HCT116 (cell line): ENCODE measurements at regions not wholly inside any gene's neighbourhood (a gene's known extent, or its start where the extent isn't known, plus 50 kb on each side); places are given as distances from the start of the nearest gene placed in this dataset.

Experiments
- ATAC-seq: fragments of 200-7000 bp; cut with Tn5 transposase; 2 replicates; pipeline ENCODE4 v1.9.1; 2020; ENCODE audit warnings: mild to moderate bottlenecking, moderate library complexity
- BruUV-seq: library from RNA; stranded (reverse); fragments of 400-500 nt; replicated peaks from 2 replicates; lab custom pipeline; 2021; lab: Mats Ljungman, UMichigan
- CTCF ChIA-PET: fragments of 300-600 bp; sonication (Branson Sonifier 250); formaldehyde crosslinking; loops from one replicate; lab custom pipeline; 2021; ENCODE audit warnings: antibody characterized with exemption; lab: Charles Lee
- POLR2A ChIA-PET: fragments of 300-600, 350-600 bp; sonication (Branson Sonifier 250); formaldehyde crosslinking; loops from one replicate; lab custom pipeline; 2021; ENCODE audit warnings: antibody characterized with exemption; lab: Charles Lee
- RAD21 ChIA-PET, 2 experiments: fragments of 300-600 bp; sonication (Branson Sonifier 250); formaldehyde crosslinking; loops; one replicate each; lab custom pipeline; 2023; ENCODE audit warnings: low total read pairs in 2 of 2; ENCODE audit not compliant: uncharacterized antibody in 2 of 2, unreplicated experiment in 2 of 2, low non-redundant PET in 1 of 2; lab: Charles Lee
- DNase-seq: peaks from one replicate; pipeline ENCODE4 v3.0.0-alpha.2; 2010; ENCODE audit warnings: low read depth, low spot score
- H2AFZ ChIP-seq: fragments of 200-600 bp; shearing (Covaris generic), sonication (generic); 2 replicates; pipeline ENCODE4 v1.6.1; 2017; ENCODE audit warnings: low read depth, mixed run types, mixed read lengths, antibody characterized with exemption, low read length; ENCODE audit not compliant: poor library complexity, severe bottlenecking
- H3K27ac ChIP-seq: 2 replicates; pipeline ENCODE4 v1.5.1; 2012; ENCODE audit warnings: low read depth, low read length
- H3K27me3 ChIP-seq: fragments of 200-600 bp; sonication (generic); 2 replicates; pipeline ENCODE4 v1.6.1; 2016; ENCODE audit warnings: mixed run types, low read length, mixed read lengths; ENCODE audit not compliant: insufficient read depth
- H3K36me3 ChIP-seq, 2 experiments: fragments of 200-500 bp in 1 of 2; fragments of 200-600 bp in 1 of 2; sonication (Bioruptor generic) in 1 of 2; sonication (generic) in 1 of 2; 2 replicates each; pipeline versions ENCODE4 v1.5.1 to v1.6.1; 2014 to 2016; ENCODE audit warnings: low read length in 2 of 2, inconsistent platforms in 1 of 2, mixed read lengths in 1 of 2, mixed run types in 1 of 2; ENCODE audit not compliant: insufficient read depth in 2 of 2, control insufficient read depth in 1 of 2
- H3K4me1 ChIP-seq, 2 experiments: fragments of 200-600 bp in 1 of 2; sonication (generic) in 1 of 2; 2 replicates each; pipeline versions ENCODE4 v1.5.1 to v1.6.1; 2012 to 2017; ENCODE audit warnings: low read length in 2 of 2, inconsistent platforms in 1 of 2, mild to moderate bottlenecking in 1 of 2, mixed read lengths in 1 of 2, mixed run types in 1 of 2, moderate library complexity in 1 of 2; ENCODE audit not compliant: insufficient read depth in 2 of 2, control insufficient read depth in 1 of 2
- H3K4me2 ChIP-seq: fragments of 200-600 bp; sonication (generic); 2 replicates; pipeline ENCODE4 v1.6.1; 2017; ENCODE audit warnings: mixed run types, low read length, mixed read lengths
- H3K4me3 ChIP-seq, 2 experiments: fragments of 200-600 bp in 1 of 2; sonication (generic) in 1 of 2; replicated peaks in 1 of 2; 2 replicates each; pipeline ENCODE4 v1.5.1; 2011 to 2016; ENCODE audit warnings: low read length in 2 of 2, control low read depth in 1 of 2, low read depth in 1 of 2, mild to moderate bottlenecking in 1 of 2, mixed read lengths in 1 of 2, mixed run types in 1 of 2
- H3K79me2 ChIP-seq: fragments of 200-600 bp; sonication (generic); 2 replicates; pipeline ENCODE4 v1.6.1; 2017; ENCODE audit warnings: mild to moderate bottlenecking, mixed run types, low read length, moderate library complexity, mixed read lengths; ENCODE audit not compliant: insufficient read depth
- H3K9ac ChIP-seq: fragments of 200-600 bp; sonication (generic); 2 replicates; pipeline ENCODE4 v1.6.1; 2016; ENCODE audit warnings: low read length, mixed read lengths
- H3K9me2 ChIP-seq: fragments of 200-600 bp; sonication (generic), shearing (Covaris generic); 2 replicates; pipeline ENCODE4 v1.6.1; 2017; ENCODE audit warnings: mixed run types, mild to moderate bottlenecking, moderate library complexity; ENCODE audit not compliant: insufficient read depth
- H3K9me3 ChIP-seq, 2 experiments: fragments of 200-500 bp in 1 of 2; fragments of 200-600 bp in 1 of 2; sonication (Bioruptor generic) in 1 of 2; sonication (generic) in 1 of 2; 2 replicates each; pipeline ENCODE4 v1.6.1; 2014 to 2017; ENCODE audit warnings: low read length in 2 of 2, mixed read lengths in 2 of 2, inconsistent platforms in 1 of 2, low read depth in 1 of 2, mild to moderate bottlenecking in 1 of 2, mixed run types in 1 of 2, moderate library complexity in 1 of 2; ENCODE audit not compliant: control insufficient read depth in 1 of 2, insufficient read depth in 1 of 2
- H4K20me1 ChIP-seq: fragments of 200-600 bp; sonication (generic), shearing (Covaris generic); 2 replicates; pipeline ENCODE4 v1.6.1; 2017; ENCODE audit warnings: mixed run types, mild to moderate bottlenecking, moderate library complexity; ENCODE audit not compliant: insufficient read depth
- ATF3 ChIP-seq: IDR thresholded peaks from 2 replicates; pipeline ENCODE4 v1.6.1; 2012
- CBX3 ChIP-seq: IDR thresholded peaks from 2 replicates; pipeline ENCODE4 v1.6.1; 2012; ENCODE audit warnings: low read depth
- CEBPB ChIP-seq: IDR thresholded peaks from 2 replicates; pipeline ENCODE4 v1.6.1; 2012; ENCODE audit warnings: low read depth
- EGR1 ChIP-seq: IDR thresholded peaks from 2 replicates; pipeline ENCODE4 v1.6.1; 2012; ENCODE audit warnings: low read depth
- ELF1 ChIP-seq: IDR thresholded peaks from 2 replicates; pipeline ENCODE4 v1.6.1; 2012; ENCODE audit warnings: low read depth, borderline replicate concordance
- EZH2phosphoT487 ChIP-seq: fragments of 200-600 bp; IDR thresholded peaks from 2 replicates; pipeline ENCODE4 v1.6.1; 2018; ENCODE audit warnings: antibody characterized with exemption, borderline replicate concordance
- FOSL1 ChIP-seq: IDR thresholded peaks from 2 replicates; pipeline ENCODE4 v1.6.1; 2012; ENCODE audit warnings: low read depth
- RAD21 ChIP-seq: IDR thresholded peaks from 2 replicates; pipeline ENCODE4 v1.6.1; 2012; ENCODE audit warnings: low read depth, mild to moderate bottlenecking
- SP1 ChIP-seq: IDR thresholded peaks from 2 replicates; pipeline ENCODE4 v1.6.1; 2012; ENCODE audit warnings: low read depth
- SRF ChIP-seq: IDR thresholded peaks from 2 replicates; pipeline ENCODE4 v1.6.1; 2012; ENCODE audit warnings: low read depth
- TCF7L2 ChIP-seq: IDR thresholded peaks from 2 replicates; pipeline ENCODE4 v1.7.0; 2011; ENCODE audit warnings: borderline replicate concordance, inconsistent platforms; ENCODE audit not compliant: insufficient read depth, insufficient read length; ENCODE audit errors: extremely low read depth
- YY1 ChIP-seq: IDR thresholded peaks from 2 replicates; pipeline ENCODE4 v1.6.1; 2011; ENCODE audit warnings: low read length, low read depth, moderate library complexity, mild to moderate bottlenecking; ENCODE audit not compliant: insufficient replicate concordance; ENCODE audit errors: extremely low read depth
- ZNF274 ChIP-seq: fragments of 200-500 bp; sonication (Bioruptor generic); IDR thresholded peaks from 2 replicates; pipeline ENCODE4 v1.6.1; 2014; ENCODE audit warnings: mild to moderate bottlenecking, low read depth, low read length, inconsistent platforms
- intact Hi-C: fragments of 100-400 bp; cut with micrococcal nuclease; formaldehyde crosslinking; loops from 2 replicates; pipeline ENCODE4 v1.10.0; 2022
- TF ChIP-seq, protein P1 (sequence below), 3 experiments: fragments of 200-600 bp in 1 of 3; sonication (generic) in 1 of 3; IDR thresholded peaks in 2 of 3; conservative IDR thresholded peaks in 1 of 3; 2 replicates each; pipeline ENCODE4 v1.5.1; 2012 to 2017; ENCODE audit warnings: low read depth in 2 of 3, low read length in 2 of 3, antibody characterized with exemption in 1 of 3, borderline replicate concordance in 1 of 3, control low read depth in 1 of 3, mild to moderate bottlenecking in 1 of 3, mixed read lengths in 1 of 3, mixed run types in 1 of 3, moderate library complexity in 1 of 3; ENCODE audit not compliant: insufficient read depth in 1 of 3

DNA sequence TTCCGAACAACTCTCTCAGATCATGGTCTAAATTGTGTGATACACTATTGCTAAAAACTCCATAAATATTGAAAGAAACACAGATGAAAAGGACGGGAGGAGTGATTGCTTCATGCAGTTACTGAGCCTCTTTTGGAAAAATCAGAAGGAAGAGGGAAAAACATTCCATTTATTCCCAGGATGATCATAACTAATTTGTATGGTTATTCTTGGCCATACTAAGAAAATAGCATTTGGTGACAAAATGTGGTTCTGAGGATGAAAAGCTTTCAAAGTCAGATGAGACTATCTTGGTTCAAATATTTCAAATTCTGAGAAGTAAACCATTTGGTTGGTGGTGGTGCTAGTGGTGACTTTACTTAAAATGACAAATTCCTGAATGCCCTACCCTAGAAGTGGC is 305.4 kb upstream of the LDB2 start:
- BruUV-seq, result no TSS peak
- TF ChIP-seq TCF7L2, result no peak
- TF ChIP-seq, protein P1, sequence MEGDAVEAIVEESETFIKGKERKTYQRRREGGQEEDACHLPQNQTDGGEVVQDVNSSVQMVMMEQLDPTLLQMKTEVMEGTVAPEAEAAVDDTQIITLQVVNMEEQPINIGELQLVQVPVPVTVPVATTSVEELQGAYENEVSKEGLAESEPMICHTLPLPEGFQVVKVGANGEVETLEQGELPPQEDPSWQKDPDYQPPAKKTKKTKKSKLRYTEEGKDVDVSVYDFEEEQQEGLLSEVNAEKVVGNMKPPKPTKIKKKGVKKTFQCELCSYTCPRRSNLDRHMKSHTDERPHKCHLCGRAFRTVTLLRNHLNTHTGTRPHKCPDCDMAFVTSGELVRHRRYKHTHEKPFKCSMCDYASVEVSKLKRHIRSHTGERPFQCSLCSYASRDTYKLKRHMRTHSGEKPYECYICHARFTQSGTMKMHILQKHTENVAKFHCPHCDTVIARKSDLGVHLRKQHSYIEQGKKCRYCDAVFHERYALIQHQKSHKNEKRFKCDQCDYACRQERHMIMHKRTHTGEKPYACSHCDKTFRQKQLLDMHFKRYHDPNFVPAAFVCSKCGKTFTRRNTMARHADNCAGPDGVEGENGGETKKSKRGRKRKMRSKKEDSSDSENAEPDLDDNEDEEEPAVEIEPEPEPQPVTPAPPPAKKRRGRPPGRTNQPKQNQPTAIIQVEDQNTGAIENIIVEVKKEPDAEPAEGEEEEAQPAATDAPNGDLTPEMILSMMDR (IDR thresholded peaks at IDR 0.05 in 2 of 3, conservative IDR thresholded peaks at IDR 0.05 in 1 of 3; ENCODE audit: borderline replicate concordance in 1 of 3, insufficient read depth in 1 of 3, low read depth in 2 of 3, low read length in 2 of 3), result no peak
- no peak for TF ChIP-seq FOSL1
- TF ChIP-seq ZNF274, result no peak
- TF ChIP-seq SP1, result no peak
- TF ChIP-seq CBX3, result no peak
- no peak for TF ChIP-seq EGR1
- TF ChIP-seq ATF3, result no peak
- no peak for TF ChIP-seq RAD21
- no peak for TF ChIP-seq YY1
- no peak for TF ChIP-seq EZH2phosphoT487
- TF ChIP-seq SRF, result no peak
- no peak for TF ChIP-seq ELF1
- TF ChIP-seq CEBPB, result no peak
- TF ChIP-seq, all 23 proteins: peak for 0

More for the DNA sequence above, 305.4 kb upstream of the LDB2 start:
- intact Hi-C loops, result no loop called here
- no peaks in the 10 kb centered on the region for H3K9me2 ChIP-seq
- no peaks in the 10 kb centered on the region for H3K9me3 ChIP-seq
- no peak overlapping the region for H3K27ac ChIP-seq
- H3K79me2 ChIP-seq, result no peaks in the 10 kb centered on the region
- CTCF ChIA-PET, result no interaction called here
- peaks cover 7% of the 10 kb centered on the region; the same call in 1 of the 2 replicates for H3K27me3 ChIP-seq
- no peaks in the 10 kb centered on the region for H3K4me1 ChIP-seq
- H4K20me1 ChIP-seq, result no peaks in the 10 kb centered on the region
- RAD21 ChIA-PET, result no interaction called here
- DNase-seq (no peak), ATAC-seq (no peak)
- H3K4me2 ChIP-seq, result no peak overlapping the region
- no peaks in the 10 kb centered on the region for H3K36me3 ChIP-seq
- no peak overlapping the region for H2AFZ ChIP-seq
- POLR2A ChIA-PET, result no interaction called here
- no peak overlapping the region for H3K9ac ChIP-seq
- H3K4me3 ChIP-seq, result no peak overlapping the region
